ENCODE measurements at regions not wholly inside any gene's neighbourhood (a gene's known extent, or its start where the extent isn't known, plus 50 kb on each side); places are given as distances from the start of the nearest gene placed in this dataset.

DNA sequence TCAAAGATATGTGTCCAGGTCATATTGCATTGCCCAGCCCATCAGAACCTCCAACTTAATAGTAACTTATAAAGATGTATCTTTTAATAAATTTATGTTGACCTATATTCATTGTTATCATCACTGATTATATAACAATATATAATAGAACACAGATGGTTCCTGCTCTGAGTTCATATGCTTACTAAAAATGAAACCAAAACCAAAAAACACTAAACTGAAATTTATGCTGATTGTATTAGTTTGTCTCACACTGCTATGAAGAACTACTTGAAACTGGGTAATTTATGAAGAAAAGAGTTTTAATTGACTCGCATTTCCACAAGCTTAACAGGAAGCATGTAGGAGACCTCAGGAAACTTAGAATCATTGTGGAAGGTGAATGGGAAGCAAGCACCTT is 462.5 kb upstream of the TYRP1 start:
- Histone ChIP-seq H3K9me3 (ENCODE audit: low read depth, low read length, poor library complexity, severe bottlenecking) (no peaks in the 10 kb centered on the region), H3K36me3 (ENCODE audit: insufficient read depth, low read length, poor library complexity, severe bottlenecking) (no peaks in the 10 kb centered on the region), H3K4me1 (ENCODE audit: insufficient read depth, low read length, poor library complexity, severe bottlenecking) (no peaks in the 10 kb centered on the region), H3K4me3 (ENCODE audit: low read depth, low read length, poor library complexity, severe bottlenecking) (no peak overlapping the region), H3K27ac (ENCODE audit: low read depth, low read length, poor library complexity, severe bottlenecking) (no peak overlapping the region), H3K27me3 (replicated peaks; ENCODE audit: insufficient read depth, low read depth, low read length, poor library complexity) (no peaks in the 10 kb centered on the region)
- BruUV-seq (replicated peaks) = no TSS peak
- DNase-seq (ENCODE audit: low spot score) = no peak
- CTCF ChIA-PET = no interaction called here
- POLR2A ChIA-PET (ENCODE audit: low non-redundant PET) = no interaction called here
- intact Hi-C loops (cut with micrococcal nuclease; ENCODE audit: unreplicated experiment) = no loop called here
- no peak for TF ChIP-seq EZH2 (IDR thresholded peaks at IDR 0.05; ENCODE audit: borderline replicate concordance, low read depth, low read length, poor library complexity, severe bottlenecking)
- TF ChIP-seq, protein P1, sequence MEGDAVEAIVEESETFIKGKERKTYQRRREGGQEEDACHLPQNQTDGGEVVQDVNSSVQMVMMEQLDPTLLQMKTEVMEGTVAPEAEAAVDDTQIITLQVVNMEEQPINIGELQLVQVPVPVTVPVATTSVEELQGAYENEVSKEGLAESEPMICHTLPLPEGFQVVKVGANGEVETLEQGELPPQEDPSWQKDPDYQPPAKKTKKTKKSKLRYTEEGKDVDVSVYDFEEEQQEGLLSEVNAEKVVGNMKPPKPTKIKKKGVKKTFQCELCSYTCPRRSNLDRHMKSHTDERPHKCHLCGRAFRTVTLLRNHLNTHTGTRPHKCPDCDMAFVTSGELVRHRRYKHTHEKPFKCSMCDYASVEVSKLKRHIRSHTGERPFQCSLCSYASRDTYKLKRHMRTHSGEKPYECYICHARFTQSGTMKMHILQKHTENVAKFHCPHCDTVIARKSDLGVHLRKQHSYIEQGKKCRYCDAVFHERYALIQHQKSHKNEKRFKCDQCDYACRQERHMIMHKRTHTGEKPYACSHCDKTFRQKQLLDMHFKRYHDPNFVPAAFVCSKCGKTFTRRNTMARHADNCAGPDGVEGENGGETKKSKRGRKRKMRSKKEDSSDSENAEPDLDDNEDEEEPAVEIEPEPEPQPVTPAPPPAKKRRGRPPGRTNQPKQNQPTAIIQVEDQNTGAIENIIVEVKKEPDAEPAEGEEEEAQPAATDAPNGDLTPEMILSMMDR (conservative IDR thresholded peaks at IDR 0.05; ENCODE audit: low read depth, low read length) = no peak

- POLR2A ChIA-PET (ENCODE audit: low non-redundant PET) = no interaction called here
- intact Hi-C loops (cut with micrococcal nuclease; ENCODE audit: unreplicated experiment) = no loop called here
- CTCF ChIA-PET = no interaction called here
These were observed 461.4 kb upstream of the TYRP1 start for GRCh38 chr9:12231832-12232231.

GRCh38 chr9:12232836-12233235 is 460.3 kb upstream of the TYRP1 start:
- no peak overlapping the region for H3K4me3 ChIP-seq (ENCODE audit: low read depth, low read length, poor library complexity, severe bottlenecking)
- no peaks in the 10 kb centered on the region for H3K36me3 ChIP-seq (ENCODE audit: insufficient read depth, low read length, poor library complexity, severe bottlenecking)
- POLR2A ChIA-PET (ENCODE audit: low non-redundant PET) = no interaction called here
- no peak for TF ChIP-seq EZH2 (IDR thresholded peaks at IDR 0.05; ENCODE audit: borderline replicate concordance, low read depth, low read length, poor library complexity, severe bottlenecking)
- TF ChIP-seq, protein P1 (conservative IDR thresholded peaks at IDR 0.05; ENCODE audit: low read depth, low read length) = no peak
- no peaks in the 10 kb centered on the region for H3K9me3 ChIP-seq (ENCODE audit: low read depth, low read length, poor library complexity, severe bottlenecking)
- no TSS peak for BruUV-seq (replicated peaks)
- H3K4me1 ChIP-seq (ENCODE audit: insufficient read depth, low read length, poor library complexity, severe bottlenecking) = no peaks in the 10 kb centered on the region
- H3K27ac ChIP-seq (ENCODE audit: low read depth, low read length, poor library complexity, severe bottlenecking) = no peak overlapping the region
- CTCF ChIA-PET = no interaction called here
- intact Hi-C loops (cut with micrococcal nuclease; ENCODE audit: unreplicated experiment) = no loop called here
- no peaks in the 10 kb centered on the region for H3K27me3 ChIP-seq (replicated peaks; ENCODE audit: insufficient read depth, low read depth, low read length, poor library complexity)
- DNase-seq (ENCODE audit: low spot score) = no peak

More at GRCh38 chr9:12231832-12232231, 461.4 kb upstream of the TYRP1 start:
- TF ChIP-seq EZH2 (IDR thresholded peaks at IDR 0.05; ENCODE audit: borderline replicate concordance, low read depth, low read length, poor library complexity, severe bottlenecking) = no peak
- TF ChIP-seq, protein P1 (conservative IDR thresholded peaks at IDR 0.05; ENCODE audit: low read depth, low read length) = no peak
- Histone ChIP-seq H3K27me3 (replicated peaks; ENCODE audit: insufficient read depth, low read depth, low read length, poor library complexity) (no peaks in the 10 kb centered on the region), H3K9me3 (ENCODE audit: low read depth, low read length, poor library complexity, severe bottlenecking) (no peaks in the 10 kb centered on the region), H3K4me3 (ENCODE audit: low read depth, low read length, poor library complexity, severe bottlenecking) (no peak overlapping the region), H3K36me3 (ENCODE audit: insufficient read depth, low read length, poor library complexity, severe bottlenecking) (no peaks in the 10 kb centered on the region), H3K27ac (ENCODE audit: low read depth, low read length, poor library complexity, severe bottlenecking) (no peak overlapping the region), H3K4me1 (ENCODE audit: insufficient read depth, low read length, poor library complexity, severe bottlenecking) (no peaks in the 10 kb centered on the region)
- BruUV-seq (replicated peaks) = no TSS peak
- DNase-seq (ENCODE audit: low spot score) = no peak
